GM18511 (cell line): ENCODE measurements at regions not wholly inside any gene's neighbourhood (a gene's known extent, or its start where the extent isn't known, plus 50 kb on each side); places are given as distances from the start of the nearest gene placed in this dataset.
A peak's percentile ranks its signal among the peaks of the same experiment; 100 is the strongest.

ENCODE experiments used
- ATAC-seq: cut with Tn5 transposase; IDR thresholded peaks from one replicate; pipeline ENCODE4 v1.9.1; 2021; ENCODE audit warnings: mild to moderate bottlenecking, moderate library complexity; ENCODE audit not compliant: unreplicated experiment

DNA sequence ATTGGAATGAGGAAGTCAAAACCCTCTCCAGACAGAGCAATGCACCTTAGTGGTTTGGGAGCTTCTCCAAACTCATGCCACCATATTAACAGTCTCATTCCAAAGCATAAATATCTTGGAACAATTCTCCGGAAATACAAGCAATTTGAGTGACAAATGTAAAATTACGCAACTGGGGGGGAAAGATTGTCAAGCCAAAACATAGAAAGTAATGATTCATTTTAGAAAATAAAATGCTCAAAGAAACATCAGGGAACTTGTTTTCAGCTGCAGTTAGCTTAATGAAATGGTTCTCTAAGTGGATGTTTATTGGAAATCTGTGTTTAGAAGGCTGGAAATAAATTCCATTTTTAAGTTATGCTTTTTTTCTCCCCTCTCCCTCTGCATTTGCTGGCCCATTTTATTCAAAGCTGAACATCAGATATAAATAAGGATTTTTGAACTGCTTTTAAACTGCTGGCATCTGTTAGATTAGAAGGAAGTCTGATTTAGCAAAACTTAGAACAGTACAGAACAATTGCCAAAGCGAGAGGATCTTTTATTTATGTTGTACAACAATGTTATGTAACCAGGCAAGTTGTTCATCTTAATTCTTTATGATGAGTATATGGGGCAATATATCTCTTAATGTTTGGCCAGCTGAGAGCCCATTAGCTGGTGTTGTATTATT lies 551.9 kb downstream of the PRELID2 start:
- no peak for ATAC-seq

- no peak for ATAC-seq
Measured at GRCh38 chr5:145280806-145281205, 554.3 kb downstream of the PRELID2 start.

DNA sequence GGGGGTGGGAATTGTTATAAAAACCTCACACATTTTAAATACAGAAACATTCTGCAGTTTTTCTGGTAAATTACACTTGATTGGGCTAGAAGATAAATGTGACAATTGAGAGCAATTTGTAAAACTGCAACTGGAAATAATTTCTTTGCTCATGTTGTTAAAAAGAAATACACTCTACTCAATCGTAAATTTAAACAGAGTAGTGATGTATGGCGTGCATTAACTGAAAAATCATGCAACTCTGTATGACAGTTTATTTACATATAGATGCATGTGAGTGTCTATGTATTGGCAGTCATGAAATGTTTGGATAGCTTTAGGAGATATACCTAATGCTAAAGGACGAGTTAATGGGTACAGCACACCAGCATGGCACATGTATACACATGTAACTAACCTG lies 554.9 kb downstream of the PRELID2 start:
- ATAC-seq: no peak

GRCh38 chr5:145260670-145261069 lies 574.5 kb downstream of the PRELID2 start:
- ATAC-seq: no peak

- no peak for ATAC-seq
Measured at GRCh38 chr5:145247745-145248040, 587.4 kb downstream of the PRELID2 start.

DNA sequence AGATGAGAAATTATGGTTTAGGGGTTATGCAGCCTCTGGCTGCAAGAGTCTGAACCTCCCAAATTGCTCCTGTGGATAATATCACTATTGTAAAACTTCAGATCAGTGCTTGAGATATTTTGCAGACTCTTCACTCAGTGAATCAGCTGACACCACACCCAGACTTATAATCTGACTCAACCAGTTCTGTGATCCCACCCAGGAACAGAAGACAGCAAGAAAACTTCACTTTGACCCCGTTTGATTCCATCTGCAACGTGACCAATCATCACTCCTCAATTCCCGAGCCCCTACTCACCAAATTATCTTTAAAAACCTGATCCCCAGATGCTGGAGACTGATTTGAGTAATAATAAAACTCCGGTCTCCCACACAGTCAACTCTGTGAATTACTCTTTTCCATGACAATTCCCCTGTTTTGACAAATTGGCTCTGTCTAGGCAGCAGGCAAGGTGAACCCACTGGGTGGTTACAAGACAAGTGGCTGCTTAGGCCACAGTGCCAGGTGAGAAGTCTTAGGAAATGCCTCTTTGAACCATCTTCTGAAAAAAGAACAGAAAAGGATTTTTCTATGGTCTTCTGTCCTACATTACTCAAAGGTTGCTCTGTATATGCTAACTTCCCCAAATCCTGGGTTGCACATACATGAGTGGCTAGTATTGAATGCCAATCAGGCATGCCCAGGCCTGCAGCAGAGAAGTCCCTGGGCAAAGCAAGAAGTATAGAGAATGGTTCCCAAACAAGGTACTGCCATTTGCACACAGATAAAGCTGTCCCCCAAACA lies 588.0 kb downstream of the PRELID2 start:
- ATAC-seq: peak; percentile 66

- ATAC-seq: no peak
Measured at GRCh38 chr5:145246379-145246778, 588.8 kb downstream of the PRELID2 start.

DNA sequence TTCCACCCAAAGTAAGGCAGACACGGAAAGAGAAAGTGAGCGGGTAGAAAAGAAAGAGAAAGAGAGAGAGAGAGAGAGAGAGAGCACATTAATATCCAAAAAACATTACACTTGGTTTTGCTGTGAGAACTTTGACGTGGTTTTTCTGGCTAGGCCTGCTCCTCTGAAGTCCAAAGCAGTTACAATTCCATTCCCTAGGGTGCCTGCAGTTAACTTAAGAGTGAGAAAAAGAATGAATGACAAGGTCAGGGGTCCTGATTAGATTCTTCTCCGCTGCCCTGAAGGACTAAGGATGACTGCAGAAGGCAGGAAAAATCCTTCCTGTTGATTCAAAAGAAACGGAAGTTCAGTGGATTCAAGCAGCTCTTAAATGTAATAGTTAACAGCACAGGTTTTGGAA lies 589.8 kb downstream of the PRELID2 start:
- ATAC-seq: no peak

GRCh38 chr5:145244788-145245187 lies 590.4 kb downstream of the PRELID2 start:
- no peak for ATAC-seq

- no peak for ATAC-seq
Measured at GRCh38 chr5:145244251-145244650, 590.9 kb downstream of the PRELID2 start.

- no peak for ATAC-seq
Measured at GRCh38 chr5:145243016-145243415, 592.1 kb downstream of the PRELID2 start.

DNA sequence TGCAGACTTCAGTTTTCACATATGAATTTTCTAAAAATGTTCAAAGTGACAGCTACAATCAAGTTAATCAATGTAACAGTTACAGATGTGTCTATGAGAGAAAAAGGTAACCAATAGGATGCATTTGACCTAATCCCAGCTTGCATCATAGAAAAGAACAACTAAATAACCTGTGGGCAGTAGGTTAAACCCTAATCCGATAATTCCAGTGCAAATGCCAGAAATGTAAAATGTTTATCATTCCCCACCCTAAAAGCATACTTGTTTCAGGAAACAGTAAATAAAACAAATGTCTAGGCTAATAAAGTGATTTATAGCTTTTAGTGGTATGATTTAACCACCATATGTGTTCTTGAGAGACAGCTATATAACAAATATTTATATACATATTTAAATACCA lies 592.6 kb downstream of the PRELID2 start:
- ATAC-seq: no peak

DNA sequence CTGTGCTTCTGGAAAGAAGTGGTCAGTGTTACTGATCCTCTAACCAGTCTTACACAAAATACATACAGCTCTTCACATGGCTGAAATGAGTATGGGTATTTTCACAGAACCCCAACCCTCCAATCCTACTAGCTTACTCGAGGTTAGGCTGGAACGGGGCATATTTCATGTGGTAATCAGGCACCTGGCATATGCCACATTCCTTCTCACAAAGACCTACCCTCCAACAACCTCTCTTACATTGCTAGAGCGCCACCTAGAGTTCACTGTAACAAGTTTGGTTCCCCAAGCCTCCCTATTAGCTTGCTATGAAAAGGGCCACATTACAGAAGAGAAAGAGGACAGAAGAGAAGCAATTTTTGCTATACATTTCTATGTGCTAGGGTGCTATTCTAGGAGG lies 597.3 kb downstream of the PRELID2 start:
- ATAC-seq: peak; percentile 79

- ATAC-seq: no peak
Measured at GRCh38 chr5:145236983-145237382, 598.2 kb downstream of the PRELID2 start.

- ATAC-seq: no peak
Measured at GRCh38 chr5:145236127-145236526, 599.0 kb downstream of the PRELID2 start.

- ATAC-seq: no peak
Measured at GRCh38 chr5:145233461-145233860, 601.7 kb downstream of the PRELID2 start.

DNA sequence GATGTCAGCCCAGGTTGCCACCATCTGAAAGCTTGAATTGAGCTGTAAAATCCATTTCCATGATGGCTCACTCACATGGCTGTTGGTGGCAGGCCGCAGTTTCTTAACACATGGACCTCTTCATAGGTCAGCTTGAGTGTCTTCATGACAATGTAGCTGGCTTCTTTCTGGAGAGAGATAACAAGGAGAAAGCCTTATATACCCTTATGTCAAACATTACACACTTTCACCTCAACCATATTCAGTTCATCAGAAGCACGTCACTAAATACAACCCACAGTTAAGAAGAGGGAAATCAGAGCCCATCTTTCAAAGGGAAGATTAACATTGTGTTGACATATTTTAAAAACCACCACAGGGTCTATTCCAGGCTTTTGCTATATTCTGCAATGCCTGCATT lies 604.4 kb downstream of the PRELID2 start:
- ATAC-seq: no peak

DNA sequence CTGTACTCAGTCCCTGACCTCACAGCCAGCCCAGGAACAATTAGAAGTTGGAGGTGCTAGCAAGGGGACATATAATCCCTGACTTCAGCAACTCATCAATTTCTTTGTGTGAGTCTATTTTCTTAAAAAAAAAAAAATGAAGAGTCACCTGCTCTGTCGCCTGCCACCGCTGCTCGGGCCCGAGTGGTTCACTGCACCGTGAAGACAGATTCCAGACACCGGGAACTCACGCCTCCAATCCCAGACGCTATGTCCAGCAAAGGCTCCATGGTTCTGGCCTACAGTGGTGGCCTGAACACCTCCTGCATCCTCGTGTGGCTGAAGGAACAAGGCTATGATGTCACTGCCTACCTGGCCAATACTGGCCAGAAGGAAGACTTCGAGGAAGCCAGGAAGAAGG lies 606.6 kb downstream of the PRELID2 start:
- no peak for ATAC-seq

DNA sequence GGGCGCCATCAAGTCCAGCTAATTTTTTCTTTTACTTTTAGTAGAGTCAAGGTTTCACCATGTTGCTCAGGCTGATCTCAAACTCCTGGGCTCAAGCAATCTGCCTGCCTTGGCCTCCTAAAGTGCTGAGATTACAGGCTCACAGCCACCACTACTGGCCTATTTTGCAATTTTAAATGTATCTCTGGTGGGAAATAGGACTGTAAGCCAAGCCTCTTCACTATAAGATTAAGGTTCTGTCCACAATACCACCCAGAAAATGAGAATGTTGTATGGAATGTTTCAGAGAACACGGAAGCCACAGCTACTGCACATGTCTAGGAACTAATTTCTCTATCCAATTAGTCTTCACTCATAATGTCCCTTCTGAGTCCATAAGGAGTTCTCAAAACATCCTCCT lies 607.3 kb downstream of the PRELID2 start:
- ATAC-seq: no peak

DNA sequence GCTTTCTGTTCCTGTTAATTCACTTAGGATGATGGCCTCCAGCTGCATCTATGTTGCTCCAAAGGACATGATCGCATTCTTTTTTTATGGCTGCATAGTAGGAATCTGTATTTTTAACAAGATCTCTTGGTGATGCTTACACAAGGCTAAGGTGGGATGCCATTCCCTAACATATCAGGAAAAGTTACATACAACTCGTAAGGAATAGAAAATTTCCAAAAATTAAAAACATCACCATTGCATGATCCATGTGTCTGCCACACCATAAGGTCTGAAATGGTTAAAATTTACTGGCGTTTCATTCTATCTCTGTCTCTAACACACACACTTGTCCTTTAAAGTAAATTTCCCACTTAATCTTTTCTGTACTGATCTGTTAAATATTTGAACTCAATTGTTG lies 608.4 kb downstream of the PRELID2 start:
- no peak for ATAC-seq

DNA sequence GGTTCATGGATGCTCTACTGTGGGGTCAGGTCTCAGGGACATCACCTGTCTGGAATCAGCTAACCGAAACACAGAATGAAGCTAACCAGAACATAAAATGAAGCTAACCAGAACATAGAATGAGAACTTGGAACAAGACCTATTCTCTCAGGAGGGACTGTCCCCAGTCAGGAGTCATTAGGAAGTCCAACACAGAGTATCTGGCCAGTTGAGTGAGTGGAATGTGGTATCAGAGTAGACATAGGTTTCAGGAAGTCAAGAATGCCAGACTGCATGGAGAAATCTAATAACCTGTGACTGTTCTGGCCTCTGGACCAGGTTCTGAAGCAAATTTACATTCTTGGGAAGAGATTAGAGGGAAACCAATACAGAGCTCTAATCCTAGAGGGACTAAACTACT lies 609.6 kb downstream of the PRELID2 start:
- no peak for ATAC-seq

DNA sequence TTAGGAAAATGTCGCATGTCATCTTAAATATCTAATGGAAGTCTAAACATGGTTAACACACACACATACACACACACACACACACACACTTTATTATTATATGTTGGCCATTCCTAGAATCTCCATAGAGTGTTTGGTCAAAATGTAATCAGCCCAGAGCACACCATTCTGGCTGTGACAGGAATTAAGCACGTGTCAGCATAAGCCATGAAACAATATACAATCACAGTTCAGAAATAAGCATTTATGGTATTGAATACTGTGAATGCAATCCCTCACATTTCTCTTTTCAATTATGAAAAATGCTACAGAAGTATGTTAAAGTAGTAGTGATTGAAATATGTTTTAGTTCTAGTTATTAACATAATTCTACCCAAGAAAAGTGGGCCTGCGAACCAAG lies 611.6 kb downstream of the PRELID2 start:
- ATAC-seq: no peak

DNA sequence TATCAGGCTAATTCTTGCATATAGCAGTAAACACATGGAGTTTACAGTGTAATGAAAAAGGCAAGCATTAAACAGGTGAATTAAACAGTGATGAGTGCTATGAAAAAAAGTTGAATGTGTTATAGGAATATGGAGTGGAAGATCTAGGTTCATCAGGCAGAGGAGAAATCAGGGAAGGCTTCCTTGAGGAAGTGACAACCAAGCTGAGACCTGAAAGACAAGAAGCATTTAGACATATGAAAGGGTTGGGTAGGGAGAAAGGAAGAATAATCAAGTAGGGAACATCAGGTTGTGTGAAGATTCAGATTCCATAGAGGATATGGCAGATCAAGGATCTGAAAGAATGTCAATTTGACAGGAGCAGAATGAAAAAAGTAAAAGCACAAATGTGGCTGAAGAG lies 612.5 kb downstream of the PRELID2 start:
- no peak for ATAC-seq
